HG03432 (cell line): ENCODE measurements at regions not wholly inside any gene's neighbourhood (a gene's known extent, or its start where the extent isn't known, plus 50 kb on each side); places are given as distances from the start of the nearest gene placed in this dataset.
A peak's percentile ranks its signal among the peaks of the same experiment; 100 is the strongest.
"Not testable (repeated sequence)": the region's sequence is repeated elsewhere in the genome, so short reads cannot be mapped to it uniquely, and the experiment has no call there.

Source experiments
- ATAC-seq: cut with Tn5 transposase; IDR thresholded peaks from one replicate; pipeline ENCODE4 v1.9.1; 2021; ENCODE audit warnings: mild to moderate bottlenecking, moderate library complexity; ENCODE audit not compliant: unreplicated experiment

GRCh38 chr13:107830804-107831203 is 384.5 kb downstream of the LIG4 start:
- ATAC-seq = no peak

GRCh38 chr13:107827840-107828549 is 387.3 kb downstream of the LIG4 start:
- no peak for ATAC-seq

- ATAC-seq = no peak
Observed at GRCh38 chr13:107824635-107825034, 390.7 kb downstream of the LIG4 start.

GRCh38 chr13:107822006-107822405 is 393.3 kb downstream of the LIG4 start:
- no peak for ATAC-seq

- no peak for ATAC-seq
Observed at GRCh38 chr13:107821492-107821891, 393.8 kb downstream of the LIG4 start.

- no peak for ATAC-seq
Observed at GRCh38 chr13:107819071-107819470, 396.3 kb downstream of the LIG4 start.

GRCh38 chr13:107817647-107818287 is 397.6 kb downstream of the LIG4 start:
- no peak for ATAC-seq

GRCh38 chr13:107812014-107812412 is 403.3 kb downstream of the LIG4 start:
- ATAC-seq = no peak

- no peak for ATAC-seq
Observed at GRCh38 chr13:107811233-107812013, 403.9 kb downstream of the LIG4 start.

GRCh38 chr13:107809125-107809524 is 406.2 kb downstream of the LIG4 start:
- no peak for ATAC-seq

- ATAC-seq = no peak
Observed at GRCh38 chr13:107808389-107808788, 406.9 kb downstream of the LIG4 start.

GRCh38 chr13:107807306-107808073 is 407.8 kb downstream of the LIG4 start:
- ATAC-seq = no peak

GRCh38 chr13:107806726-107807125 is 408.6 kb downstream of the LIG4 start:
- no peak for ATAC-seq

GRCh38 chr13:107803822-107804495 is 411.4 kb downstream of the LIG4 start:
- peak; percentile 59 for ATAC-seq

- no peak for ATAC-seq
Observed at GRCh38 chr13:107801621-107802020, 413.7 kb downstream of the LIG4 start.

- ATAC-seq = no peak
Observed at GRCh38 chr13:107799001-107799400, 416.3 kb downstream of the LIG4 start.

- ATAC-seq = no peak
Observed at GRCh38 chr13:107790397-107790796, 424.9 kb downstream of the LIG4 start.

GRCh38 chr13:107788464-107789165 is 426.7 kb downstream of the LIG4 start:
- no peak for ATAC-seq

GRCh38 chr13:107782646-107783045 is 432.7 kb downstream of the LIG4 start:
- not testable (repeated sequence) for ATAC-seq

GRCh38 chr13:107778094-107778493 is 437.2 kb downstream of the LIG4 start:
- no peak for ATAC-seq
